NCI-H774 (cell line): ENCODE measurements at regions not wholly inside any gene's neighbourhood (a gene's known extent, or its start where the extent isn't known, plus 50 kb on each side); places are given as distances from the start of the nearest gene placed in this dataset.
"Not testable (repeated sequence)": the region's sequence is repeated elsewhere in the genome, so short reads cannot be mapped to it uniquely, and the experiment has no call there.

Experiments
- DNase-seq: peaks from one replicate; lab custom pipeline; 2025; lab: John Stamatoyannopoulos, UW

DNA sequence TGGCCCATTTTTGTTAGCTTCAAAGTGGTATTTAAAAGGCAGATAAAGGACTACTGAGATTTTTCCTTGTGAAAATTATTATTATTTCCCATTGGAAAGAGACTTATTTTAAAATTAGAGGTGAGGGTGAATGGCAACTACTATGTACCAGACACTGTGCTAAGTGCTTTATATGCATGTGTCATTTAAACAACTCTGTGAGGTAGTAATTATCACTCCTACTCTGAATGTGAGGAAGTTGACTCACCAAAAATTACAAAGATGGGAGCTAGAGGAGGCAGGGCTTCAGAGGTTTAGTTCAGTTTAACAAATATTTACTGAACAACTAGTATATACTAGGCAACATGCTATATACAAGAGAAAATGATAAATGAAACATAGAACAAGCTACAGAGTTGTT is 78.2 kb downstream of the MSL3 start:
- no peak for DNase-seq

DNA sequence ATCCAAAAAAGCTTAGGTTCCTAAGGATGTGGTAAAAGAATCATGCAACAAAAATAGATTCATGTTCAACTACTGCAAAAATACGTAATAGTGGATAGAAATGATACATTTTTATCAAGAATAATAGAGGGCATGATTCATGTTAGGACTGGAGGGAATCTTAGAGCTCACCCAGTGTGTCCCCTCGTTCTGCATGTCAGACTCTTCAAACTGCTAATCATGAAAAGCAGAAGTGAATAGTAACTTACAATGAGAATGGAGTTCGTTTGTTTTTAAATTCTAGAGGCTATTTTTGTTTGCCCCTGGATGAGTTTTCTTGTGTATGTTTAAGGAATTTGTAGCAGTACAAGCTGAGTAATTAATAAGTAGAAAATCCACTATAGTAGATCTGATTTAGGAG is 79.4 kb downstream of the MSL3 start:
- DNase-seq = no peak

DNA sequence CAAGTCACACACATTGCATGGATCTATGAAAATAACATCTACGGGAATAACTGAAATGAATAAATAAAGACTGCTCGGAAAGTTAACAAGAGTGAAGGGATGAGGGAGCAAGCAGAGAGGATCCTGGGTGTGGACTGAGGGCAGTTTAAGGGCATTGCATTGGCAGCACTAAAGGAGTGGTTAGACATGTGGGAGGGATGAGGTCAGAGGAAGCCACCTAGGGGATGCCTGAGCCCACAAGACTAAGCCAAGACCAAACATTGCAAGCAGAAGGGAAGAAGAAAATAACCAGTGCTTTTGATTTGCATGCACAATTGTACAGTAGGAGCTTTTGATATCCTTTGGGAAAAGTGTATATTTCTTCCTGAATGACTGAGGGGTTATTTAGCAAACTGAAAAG is 106.1 kb downstream of the MSL3 start:
- no peak for DNase-seq

DNA sequence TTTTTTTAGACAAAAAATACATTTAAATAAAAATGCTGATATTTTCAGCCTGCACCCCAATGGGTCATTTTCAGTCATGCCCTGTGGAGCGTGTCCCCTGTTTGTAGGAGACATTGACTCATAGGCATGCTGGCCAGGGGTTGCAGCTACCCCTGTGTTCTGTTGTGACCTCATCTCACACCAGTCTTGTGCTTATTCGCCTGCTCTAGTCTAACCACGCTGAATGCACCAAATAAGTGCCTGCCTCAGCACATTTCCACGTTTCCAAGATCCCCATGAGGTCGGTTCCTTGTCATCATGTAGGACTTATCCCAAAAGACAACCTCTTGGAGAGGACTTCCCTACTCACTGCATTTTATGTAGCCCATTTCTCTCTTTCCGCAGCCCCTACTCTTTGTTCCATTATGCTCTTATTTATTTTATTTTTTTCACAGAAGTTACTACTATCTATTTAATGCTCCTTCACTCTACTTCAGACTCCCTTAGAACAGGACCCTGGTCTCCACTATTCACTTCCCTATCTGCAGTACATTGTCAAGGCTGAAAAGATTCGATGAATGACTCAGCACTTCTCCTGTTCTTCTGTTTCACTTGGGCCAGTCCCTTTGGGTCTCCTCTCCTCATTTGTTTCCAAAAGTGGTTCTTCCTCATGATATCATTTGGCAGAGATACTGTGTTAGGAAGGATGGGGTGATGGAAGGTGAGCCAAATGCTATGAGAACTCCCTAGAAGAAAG is 109.7 kb downstream of the MSL3 start:
- no peak for DNase-seq

DNA sequence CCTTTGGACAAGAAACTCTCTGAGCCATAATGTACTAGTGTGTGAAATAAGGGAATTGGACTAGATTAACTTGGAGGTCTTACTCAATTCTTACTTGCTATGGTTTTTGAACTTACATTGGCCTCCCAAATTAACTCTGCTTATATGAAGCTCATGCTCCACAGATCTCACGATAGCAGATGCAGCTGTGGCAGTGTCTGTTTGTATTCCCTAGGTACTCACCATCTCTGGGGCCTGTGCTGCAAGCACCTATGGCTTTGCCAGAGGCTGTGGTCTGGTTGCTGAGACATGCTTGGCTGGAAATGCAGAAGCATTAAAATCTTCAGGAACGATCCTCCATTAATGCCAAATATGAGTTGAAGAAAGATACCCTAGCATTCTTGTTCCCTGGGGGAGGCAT is 112.8 kb downstream of the MSL3 start:
- no peak for DNase-seq

DNA sequence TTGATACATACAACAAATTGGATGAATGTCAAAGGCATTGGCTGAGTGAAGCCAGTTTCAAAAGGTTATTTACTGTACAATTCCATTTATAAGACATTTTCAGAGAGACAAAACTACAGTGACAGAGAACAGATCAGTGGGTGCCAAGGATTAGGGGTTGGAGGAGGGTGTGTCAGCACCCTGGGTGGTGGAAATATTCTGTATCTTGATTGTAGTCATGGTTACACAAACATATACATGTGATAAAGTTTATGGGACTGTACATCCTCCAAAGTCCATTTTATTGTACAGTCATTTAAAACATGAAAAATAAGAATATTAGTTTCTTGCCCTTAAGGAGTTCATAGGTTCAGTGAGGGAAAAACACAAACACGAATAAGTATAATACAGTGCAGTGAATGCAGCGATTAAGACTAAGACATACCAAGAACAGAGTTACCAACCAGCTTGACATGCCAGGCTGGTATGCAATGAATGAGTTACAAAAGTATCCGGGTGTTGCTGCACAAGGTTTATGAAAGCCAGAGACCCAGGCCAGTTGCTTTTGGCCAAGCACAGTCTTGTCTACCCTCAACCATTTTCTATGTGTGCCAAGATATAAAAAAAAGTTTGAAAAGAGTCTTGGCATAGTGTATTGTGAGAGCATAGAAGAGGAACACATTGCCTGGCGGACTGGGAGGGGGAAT is 123.6 kb downstream of the MSL3 start:
- DNase-seq = no peak

DNA sequence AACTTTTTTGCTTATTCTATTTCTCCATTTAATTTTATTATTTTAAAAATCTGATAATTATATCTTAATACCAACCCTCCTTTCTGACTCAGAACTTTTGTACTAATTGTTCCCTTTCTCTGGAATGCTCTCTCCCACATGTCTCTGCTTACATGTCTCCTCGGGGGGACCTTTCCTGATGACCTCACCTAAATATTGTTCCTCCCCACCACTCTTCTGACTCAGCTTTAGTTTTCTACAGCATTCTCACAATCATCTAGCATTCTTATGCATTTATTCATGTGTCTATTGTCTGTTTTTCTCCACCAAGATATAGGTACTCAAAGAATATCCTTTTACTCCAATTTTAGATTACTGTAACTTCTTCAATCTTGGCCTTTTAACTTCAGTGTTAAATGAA is 128.7 kb downstream of the MSL3 start:
- DNase-seq = no peak

DNA sequence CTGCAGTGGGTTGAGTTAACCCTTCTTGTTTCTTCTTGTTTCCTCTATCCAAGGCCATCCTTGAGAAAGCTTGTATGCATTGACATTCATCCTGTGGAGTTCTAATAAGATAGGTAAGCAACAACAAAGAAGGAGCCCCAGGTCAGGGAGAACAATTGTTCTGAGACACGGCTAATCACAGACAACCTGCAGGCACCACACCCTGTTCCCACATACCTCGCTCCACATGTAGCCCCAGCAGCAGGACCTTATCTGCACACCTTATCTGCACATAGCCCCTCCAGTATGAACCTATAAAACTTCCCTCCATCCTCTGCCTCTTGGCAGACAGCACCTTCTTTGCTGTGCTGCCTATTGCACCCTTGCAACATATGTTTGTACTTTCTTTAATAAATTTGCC is 129.1 kb downstream of the MSL3 start:
- no peak for DNase-seq

DNA sequence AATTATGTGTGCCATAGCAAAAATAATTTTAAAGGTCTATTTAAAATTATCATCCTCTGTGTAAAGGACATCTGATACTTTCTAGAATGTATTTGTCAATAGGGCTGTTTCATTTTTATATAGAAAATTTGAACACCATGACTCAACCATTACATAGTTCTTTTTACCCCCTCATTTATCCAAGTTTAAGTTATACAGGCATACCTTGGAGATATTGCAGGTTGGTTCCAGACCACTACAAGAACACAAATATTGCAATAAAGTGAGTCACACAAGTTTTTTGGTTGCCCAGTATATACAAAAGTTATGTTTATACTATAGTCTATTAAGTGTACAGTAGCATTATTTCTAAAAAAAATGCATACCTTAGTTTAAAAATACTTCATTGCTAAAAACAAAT is 130.4 kb downstream of the MSL3 start:
- DNase-seq = no peak

DNA sequence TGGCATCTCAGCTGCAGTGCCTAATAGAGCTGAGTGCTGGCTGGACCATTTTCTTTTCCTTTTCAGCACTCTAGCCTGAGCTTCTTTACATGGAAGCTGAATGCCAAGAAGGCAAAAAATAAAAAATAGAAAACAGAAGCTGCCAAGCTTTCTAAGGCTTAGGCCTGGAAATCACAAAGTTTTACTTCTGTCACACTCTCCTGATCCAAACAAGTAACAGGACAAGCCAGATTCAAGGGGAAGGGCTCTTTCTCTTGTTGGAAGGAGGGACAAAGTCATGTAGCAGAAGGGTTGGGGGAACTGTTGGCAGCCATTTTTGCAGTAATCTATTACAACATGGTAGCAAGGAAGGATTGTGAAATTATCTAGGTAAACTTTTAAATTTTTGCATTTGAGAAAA is 131.8 kb downstream of the MSL3 start:
- DNase-seq = no peak

DNA sequence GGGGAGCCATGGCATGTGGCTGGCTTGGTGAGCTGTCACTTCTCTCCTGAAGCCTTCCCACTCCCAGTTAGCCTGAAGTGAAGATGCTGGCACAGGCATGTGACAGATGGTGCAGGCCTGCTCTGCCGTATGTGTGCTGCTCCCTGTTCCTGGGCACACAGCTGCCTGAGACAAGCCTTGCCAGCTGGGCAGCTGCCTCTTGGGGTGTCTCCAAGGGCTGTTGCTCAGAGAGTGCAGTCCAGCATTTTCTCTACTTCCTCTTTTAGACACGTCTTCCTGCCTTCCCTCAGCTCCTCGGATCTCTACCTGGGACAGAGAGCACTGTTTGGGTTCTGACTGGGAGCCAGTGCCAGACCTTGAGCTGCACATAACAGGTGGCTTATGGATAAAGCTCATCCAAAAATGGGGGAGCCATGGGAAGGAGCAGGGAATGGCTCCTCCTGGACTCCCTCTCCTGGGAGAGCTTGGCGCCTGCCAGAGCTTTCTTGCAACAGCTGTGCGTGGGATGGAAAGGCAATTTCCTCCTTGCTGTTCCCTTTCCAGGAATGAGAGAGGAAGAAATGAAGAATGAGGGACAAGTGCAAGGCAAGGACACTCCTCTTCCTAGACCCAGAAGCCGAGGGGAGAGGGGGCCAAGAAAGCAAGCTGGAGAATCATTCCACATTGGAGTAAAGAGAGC is 132.9 kb downstream of the MSL3 start:
- DNase-seq = no peak

DNA sequence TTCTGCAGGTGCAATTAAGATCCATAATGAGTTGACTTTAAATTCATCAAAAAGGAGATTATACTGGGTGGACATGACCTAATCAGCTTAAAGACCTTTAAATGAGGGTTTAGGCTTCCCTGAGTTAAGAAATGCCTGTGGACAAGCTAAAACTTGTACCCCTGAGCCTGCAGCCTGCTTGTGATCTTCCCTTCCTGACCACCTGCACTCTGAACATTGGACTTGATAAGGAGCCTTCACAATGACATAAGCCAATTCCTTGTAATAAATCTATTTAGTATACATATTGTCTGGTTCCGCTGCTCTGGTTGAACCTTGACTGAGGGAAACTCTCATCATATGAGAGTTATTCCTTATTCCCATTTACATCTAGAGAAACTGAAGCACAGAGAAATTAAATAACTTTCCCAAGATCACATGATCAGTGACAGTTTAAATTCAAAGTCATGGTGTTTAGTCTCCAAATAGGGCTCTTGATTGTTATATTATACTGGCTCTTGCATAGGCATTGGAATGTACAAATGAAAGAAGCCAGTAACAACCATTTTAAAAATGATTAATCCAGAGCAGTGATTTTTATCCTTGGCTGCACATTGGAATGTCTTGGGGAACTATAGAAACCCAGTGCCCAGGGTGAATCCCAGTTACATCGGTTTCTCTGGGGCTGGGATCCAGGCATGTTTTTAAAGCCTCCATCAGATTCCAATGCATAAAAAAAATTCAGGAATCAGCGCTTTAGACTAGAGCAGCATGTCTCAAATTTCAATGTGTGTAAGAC is 136.1 kb downstream of the MSL3 start:
- no peak for DNase-seq

DNA sequence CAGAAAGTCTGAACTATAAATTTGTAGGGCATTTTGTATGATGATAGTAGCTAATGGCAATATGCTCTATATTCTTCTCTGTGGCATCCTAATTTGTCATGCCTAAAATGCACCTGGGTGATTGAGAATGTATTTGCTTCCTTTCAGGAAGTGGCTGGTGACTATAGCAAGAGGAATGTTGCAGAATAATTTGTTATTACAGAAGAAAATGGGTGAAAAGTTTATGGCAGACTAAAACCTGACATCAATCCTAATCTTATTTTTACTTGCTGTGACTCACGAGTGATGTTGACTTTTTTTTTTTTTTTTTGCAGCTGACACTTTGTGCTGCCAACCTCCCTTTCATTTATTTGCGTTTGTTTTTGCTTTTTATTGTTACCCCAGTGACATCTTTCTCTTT is 141.1 kb downstream of the MSL3 start:
- no peak for DNase-seq

DNA sequence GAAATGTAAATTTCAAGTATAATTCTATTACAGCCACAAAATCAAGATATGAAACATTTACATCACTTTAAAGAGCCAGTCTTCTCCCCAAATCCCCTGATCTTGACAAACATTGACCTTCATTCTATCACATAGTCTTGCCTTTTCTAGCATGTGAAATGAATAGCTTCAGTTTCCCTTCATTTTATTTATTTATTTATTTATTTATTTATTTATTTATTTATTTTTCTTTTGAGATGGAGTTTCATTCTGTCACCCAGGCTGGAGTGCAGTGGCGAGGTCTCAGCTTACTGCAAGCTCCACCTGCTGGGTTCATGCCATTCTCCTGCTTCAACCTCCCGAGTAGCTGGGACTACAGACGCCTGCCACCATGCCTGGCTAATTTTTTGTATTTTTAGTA is 147.9 kb downstream of the MSL3 start:
- not testable (repeated sequence) for DNase-seq

DNA sequence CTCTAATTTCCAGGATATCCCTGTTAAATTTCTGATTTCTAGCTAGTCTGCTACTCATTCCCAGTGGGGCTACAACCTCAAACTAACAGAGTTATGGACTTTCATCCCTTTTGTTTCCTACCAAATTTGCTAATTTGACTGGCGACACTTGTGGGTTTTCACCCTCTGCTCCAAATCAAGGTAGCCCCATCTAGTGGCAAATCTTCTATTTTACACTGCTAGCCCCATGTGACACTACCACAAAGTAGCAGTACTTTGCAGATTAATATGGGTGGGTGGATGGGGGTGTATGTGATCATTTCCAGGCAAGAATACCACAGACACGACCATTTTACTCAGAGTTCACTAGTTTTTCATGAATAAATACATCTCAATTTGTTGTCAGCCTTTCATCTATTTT is 150.3 kb downstream of the MSL3 start:
- DNase-seq = no peak

DNA sequence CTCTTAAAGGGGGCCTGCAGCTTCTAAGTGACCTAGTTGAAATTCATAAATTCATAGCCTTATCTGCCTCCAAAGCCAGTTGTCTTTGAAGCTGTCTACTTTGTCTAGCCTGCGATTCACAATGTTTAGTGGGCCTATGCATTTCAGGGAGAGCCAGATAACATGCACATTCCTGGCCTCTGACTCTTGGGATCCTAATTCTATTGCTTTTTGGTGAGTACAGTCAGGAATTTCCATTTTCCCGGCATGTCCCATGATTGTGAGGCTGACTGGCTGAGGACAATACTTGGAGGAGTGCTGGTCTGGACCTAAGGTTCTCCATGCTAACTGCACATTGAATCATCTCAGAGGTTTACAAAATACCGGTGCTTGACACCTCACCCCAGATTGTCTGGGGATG is 155.0 kb downstream of the MSL3 start:
- DNase-seq = no peak

DNA sequence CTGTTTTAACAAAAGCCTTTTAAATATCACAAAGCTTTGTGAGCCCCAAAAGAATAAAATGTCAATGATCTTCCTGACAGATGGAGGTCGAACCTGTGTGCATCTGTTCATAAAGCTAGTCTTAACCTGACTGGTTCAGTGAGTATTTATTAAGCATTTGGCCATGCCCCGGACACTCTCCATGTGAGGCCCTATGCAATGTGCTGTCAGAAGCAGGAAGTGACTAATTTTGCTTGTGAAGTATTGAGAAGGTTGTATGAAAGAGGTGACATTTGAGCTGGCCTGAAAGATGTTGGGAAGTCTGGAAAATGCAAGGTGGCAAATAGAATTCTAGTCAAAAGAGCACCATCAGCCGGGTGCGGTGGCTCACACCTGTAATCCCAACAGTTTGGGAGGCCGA is 171.4 kb downstream of the MSL3 start:
- no peak for DNase-seq

DNA sequence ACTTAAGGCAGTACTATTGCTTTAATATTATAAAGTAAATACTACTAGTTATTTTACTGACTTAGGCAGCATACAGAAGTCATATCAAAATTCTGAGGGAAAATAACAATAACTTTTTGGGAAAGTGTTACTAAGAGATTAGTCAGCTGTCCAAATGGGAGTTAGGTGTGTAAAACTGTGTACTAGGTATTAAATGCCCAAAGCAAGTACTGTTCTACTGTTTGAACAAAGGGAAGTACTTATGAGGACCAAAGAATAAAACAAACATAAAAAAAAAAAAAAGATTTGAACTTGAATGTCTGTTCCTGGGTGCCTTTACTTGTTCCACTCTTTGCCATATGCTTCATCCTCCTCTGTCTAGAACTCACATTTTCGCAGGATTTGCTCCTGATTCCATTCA is 174.4 kb downstream of the MSL3 start:
- DNase-seq = no peak

DNA sequence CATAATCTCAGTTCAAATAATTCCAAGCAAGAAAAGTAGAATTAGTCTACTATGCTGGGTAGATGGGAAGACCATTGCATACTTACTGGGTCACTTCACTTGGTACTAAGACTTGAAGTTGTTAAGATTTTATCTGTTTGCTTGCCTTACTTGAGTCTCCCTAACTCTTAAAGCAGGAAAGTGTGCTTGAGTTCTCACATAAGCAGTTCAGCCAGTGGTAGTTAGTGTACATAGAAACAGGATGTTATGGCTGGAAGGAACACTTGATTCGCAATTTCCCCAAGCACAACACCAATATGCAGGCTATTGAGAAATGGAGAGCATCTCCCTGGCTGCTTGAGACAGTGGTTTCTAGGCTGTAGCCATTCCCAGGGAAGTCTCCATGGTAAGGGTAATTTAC is 176.1 kb downstream of the MSL3 start:
- no peak for DNase-seq

DNA sequence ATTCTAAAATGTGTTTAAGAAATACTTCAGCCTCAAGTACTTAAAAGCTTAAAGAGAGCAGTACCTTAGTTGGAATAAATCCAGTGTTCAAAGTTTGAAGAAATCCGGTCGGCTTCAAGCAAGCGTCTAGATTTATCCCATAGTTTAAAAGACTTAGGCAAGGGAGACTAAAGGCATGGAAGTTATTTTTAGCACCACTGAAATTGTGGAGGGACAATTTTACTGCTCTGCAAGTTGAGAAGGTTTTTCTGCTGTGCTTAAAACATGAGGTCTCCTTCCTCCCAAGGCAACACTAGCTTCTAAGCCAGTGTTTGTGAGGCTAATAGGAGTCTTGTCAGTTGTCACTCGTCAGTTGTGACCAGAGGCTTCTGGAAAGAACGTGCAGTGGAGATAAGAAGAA is 183.5 kb downstream of the MSL3 start:
- no peak for DNase-seq

DNA sequence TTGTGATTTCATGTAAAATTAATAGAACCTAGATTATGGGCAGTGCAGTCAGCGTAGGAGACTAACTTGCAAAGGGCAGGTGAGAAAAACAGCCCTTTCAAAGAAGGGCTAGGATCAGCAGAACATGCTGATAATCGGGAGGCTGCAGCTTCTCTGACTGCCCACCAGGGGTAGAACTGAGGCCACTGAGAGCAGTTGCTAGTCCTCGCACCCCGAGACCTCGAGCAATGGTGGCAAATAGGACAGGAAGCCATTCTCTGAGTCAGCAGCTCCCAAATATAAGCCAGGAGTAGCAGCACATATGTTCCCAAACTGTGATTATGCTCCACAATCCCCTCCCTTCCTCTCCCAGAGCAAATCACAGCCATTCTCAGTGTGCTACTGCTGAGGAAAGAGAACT is 186.5 kb downstream of the MSL3 start:
- peak; percentile 17 for DNase-seq

DNA sequence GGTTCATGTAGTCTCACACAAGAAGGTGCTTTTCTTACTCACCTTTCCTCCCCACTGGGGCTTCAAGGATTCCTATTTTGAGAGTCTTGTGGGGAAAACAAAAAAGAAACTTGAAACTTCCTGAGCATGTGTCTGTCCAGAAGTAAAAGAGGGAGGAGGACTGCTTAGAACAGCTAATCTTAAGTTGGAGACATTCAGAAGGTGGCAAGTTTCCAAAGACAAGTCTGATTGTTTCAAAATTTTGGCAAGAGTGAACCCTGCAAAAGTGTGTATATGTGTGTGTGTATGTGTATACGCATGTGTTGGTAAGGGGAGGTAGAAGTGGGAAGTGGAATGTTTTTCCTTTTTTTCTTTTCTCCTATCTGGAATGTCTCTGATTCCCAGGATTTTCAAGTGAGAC is 189.0 kb upstream of the FRMPD4 start:
- DNase-seq = no peak
